Lower leg skin (tissue), 3 donors: ENCODE measurements at regions not wholly inside any gene's neighbourhood (a gene's known extent, or its start where the extent isn't known, plus 50 kb on each side); places are given as distances from the start of the nearest gene placed in this dataset.

Source experiments
- CTCF ChIP-seq, 3 donors: fragments of 450-650 bp; IDR thresholded peaks; one replicate each; pipeline ENCODE4 v1.5.1; 2016; ENCODE audit warnings: antibody characterized with exemption in 3 of 3, mild to moderate bottlenecking in 3 of 3, moderate library complexity in 2 of 3
- POLR2A ChIP-seq, 2 donors: fragments of 450-650 bp; IDR thresholded peaks; one replicate each; pipeline ENCODE4 v1.6.1; 2016 to 2017; ENCODE audit warnings: antibody characterized with exemption in 2 of 2, mild to moderate bottlenecking in 1 of 2, moderate library complexity in 1 of 2

- TF ChIP-seq CTCF (IDR thresholded peaks at IDR 0.05) (no peak), POLR2A (IDR thresholded peaks at IDR 0.05) (no peak)
Observed at GRCh38 chr5:30802961-30803705, 390.4 kb upstream of the CDH6 start.
